ENCODE measurements at regions not wholly inside any gene's neighbourhood (a gene's known extent, or its start where the extent isn't known, plus 50 kb on each side); places are given as distances from the start of the nearest gene placed in this dataset.

GRCh38 chr18:60601249-60601648, 228.7 kb upstream of the MC4R start:
- Histone ChIP-seq H3K27ac (no peak overlapping the region), H3K4me1 (no peaks in the 10 kb centered on the region), H3K36me3 (no peaks in the 10 kb centered on the region), H3K9me3 (no peaks in the 10 kb centered on the region), H3K4me3 (replicated peaks in 1 of 3) (no peak overlapping the region), H3K27me3 (no peaks in the 10 kb centered on the region)
- DNase-seq = no peak
- WGBS, 2 donors = 81 to 86% methylated on average over 2 of the region's 2 CpGs
- intact Hi-C loops (cut with DNase I) = no loop called here
- TF ChIP-seq POLR2A (IDR thresholded peaks at IDR 0.05) = no peak
- no peak for TF ChIP-seq CTCF (IDR thresholded peaks at IDR 0.05)

- Histone ChIP-seq H3K4me1 (no peaks in the 10 kb centered on the region), H3K4me3 (replicated peaks in 1 of 3) (no peak overlapping the region), H3K36me3 (no peaks in the 10 kb centered on the region), H3K27ac (no peak overlapping the region), H3K27me3 (no peaks in the 10 kb centered on the region), H3K9me3 (no peaks in the 10 kb centered on the region)
- no peak for DNase-seq
- TF ChIP-seq POLR2A (IDR thresholded peaks at IDR 0.05) (no peak), CTCF (IDR thresholded peaks at IDR 0.05) (no peak)
- 90 to 92% methylated on average over 5 of the region's 5 CpGs for WGBS, 2 donors
- intact Hi-C loops (cut with DNase I) = no loop called here
These were observed 250.8 kb upstream of the MC4R start for GRCh38 chr18:60623331-60623730.

- Histone ChIP-seq H3K9me3 (no peaks in the 10 kb centered on the region), H3K36me3 (no peaks in the 10 kb centered on the region), H3K27me3 (no peaks in the 10 kb centered on the region), H3K4me3 (replicated peaks in 1 of 3) (no peak overlapping the region), H3K4me1 (no peaks in the 10 kb centered on the region), H3K27ac (no peak overlapping the region)
- 79 to 92% methylated on average over 1 of the region's 1 CpG for WGBS, 2 donors
- DNase-seq = no peak
- TF ChIP-seq CTCF (IDR thresholded peaks at IDR 0.05) = no peak
- no peak for TF ChIP-seq POLR2A (IDR thresholded peaks at IDR 0.05)
- intact Hi-C loops (cut with DNase I) = no loop called here
These were observed 251.6 kb upstream of the MC4R start for GRCh38 chr18:60624207-60624606.

- no peak for DNase-seq
- H3K27me3 ChIP-seq = no peaks in the 10 kb centered on the region
- no peaks in the 10 kb centered on the region for H3K4me1 ChIP-seq
- H3K36me3 ChIP-seq = no peaks in the 10 kb centered on the region
- intact Hi-C loops (cut with DNase I) = no loop called here
- 77 to 86% methylated on average over 1 of the region's 1 CpG for WGBS, 2 donors
- H3K9me3 ChIP-seq = no peaks in the 10 kb centered on the region
- no peak overlapping the region for H3K27ac ChIP-seq
- TF ChIP-seq POLR2A (IDR thresholded peaks at IDR 0.05) = no peak
- TF ChIP-seq CTCF (IDR thresholded peaks at IDR 0.05) = no peak
- H3K4me3 ChIP-seq (replicated peaks in 1 of 3) = no peak overlapping the region
These were observed 267.3 kb upstream of the MC4R start for GRCh38 chr18:60639836-60640235.

GRCh38 chr18:60643009-60643408, 270.4 kb upstream of the MC4R start:
- DNase-seq = no peak
- H3K27ac ChIP-seq = no peak overlapping the region
- TF ChIP-seq CTCF (IDR thresholded peaks at IDR 0.05) = no peak
- no peak for TF ChIP-seq POLR2A (IDR thresholded peaks at IDR 0.05)
- no peak overlapping the region for H3K4me3 ChIP-seq (replicated peaks in 1 of 3)
- no peaks in the 10 kb centered on the region for H3K9me3 ChIP-seq
- 91 to 93% methylated on average over 3 of the region's 3 CpGs for WGBS, 2 donors
- intact Hi-C loops (cut with DNase I) = no loop called here
- H3K4me1 ChIP-seq = no peaks in the 10 kb centered on the region
- H3K36me3 ChIP-seq = no peaks in the 10 kb centered on the region
- H3K27me3 ChIP-seq = no peaks in the 10 kb centered on the region
